ENCODE measurements at regions not wholly inside any gene's neighbourhood (a gene's known extent, or its start where the extent isn't known, plus 50 kb on each side); places are given as distances from the start of the nearest gene placed in this dataset.

GRCh38 chr5:120994112-120994511, 530.0 kb downstream of the PRR16 start:
- DNase-seq (ENCODE audit: low read depth), result no peak
- H3K4me3 ChIP-seq (ENCODE audit: control insufficient read depth, low read depth, low read length), result no peak overlapping the region
- TF ChIP-seq, protein P1, sequence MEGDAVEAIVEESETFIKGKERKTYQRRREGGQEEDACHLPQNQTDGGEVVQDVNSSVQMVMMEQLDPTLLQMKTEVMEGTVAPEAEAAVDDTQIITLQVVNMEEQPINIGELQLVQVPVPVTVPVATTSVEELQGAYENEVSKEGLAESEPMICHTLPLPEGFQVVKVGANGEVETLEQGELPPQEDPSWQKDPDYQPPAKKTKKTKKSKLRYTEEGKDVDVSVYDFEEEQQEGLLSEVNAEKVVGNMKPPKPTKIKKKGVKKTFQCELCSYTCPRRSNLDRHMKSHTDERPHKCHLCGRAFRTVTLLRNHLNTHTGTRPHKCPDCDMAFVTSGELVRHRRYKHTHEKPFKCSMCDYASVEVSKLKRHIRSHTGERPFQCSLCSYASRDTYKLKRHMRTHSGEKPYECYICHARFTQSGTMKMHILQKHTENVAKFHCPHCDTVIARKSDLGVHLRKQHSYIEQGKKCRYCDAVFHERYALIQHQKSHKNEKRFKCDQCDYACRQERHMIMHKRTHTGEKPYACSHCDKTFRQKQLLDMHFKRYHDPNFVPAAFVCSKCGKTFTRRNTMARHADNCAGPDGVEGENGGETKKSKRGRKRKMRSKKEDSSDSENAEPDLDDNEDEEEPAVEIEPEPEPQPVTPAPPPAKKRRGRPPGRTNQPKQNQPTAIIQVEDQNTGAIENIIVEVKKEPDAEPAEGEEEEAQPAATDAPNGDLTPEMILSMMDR (IDR thresholded peaks at IDR 0.05; ENCODE audit: control insufficient read depth, insufficient read depth, low read depth, low read length, missing control alignments), result no peak

GRCh38 chr5:120999550-120999949, 535.5 kb downstream of the PRR16 start:
- no peak for DNase-seq (ENCODE audit: low read depth)
- TF ChIP-seq, protein P1 (IDR thresholded peaks at IDR 0.05; ENCODE audit: control insufficient read depth, insufficient read depth, low read depth, low read length, missing control alignments), result no peak

GRCh38 chr5:121006217-121006616, 542.1 kb downstream of the PRR16 start:
- TF ChIP-seq, protein P1 (IDR thresholded peaks at IDR 0.05; ENCODE audit: control insufficient read depth, insufficient read depth, low read depth, low read length, missing control alignments), result no peak
- no peak overlapping the region for H3K4me3 ChIP-seq (ENCODE audit: control insufficient read depth, low read depth, low read length)
- no peak for DNase-seq (ENCODE audit: low read depth)

More at GRCh38 chr5:120999550-120999949, 535.5 kb downstream of the PRR16 start:
- no peak overlapping the region for H3K4me3 ChIP-seq (ENCODE audit: control insufficient read depth, low read depth, low read length)

DNA sequence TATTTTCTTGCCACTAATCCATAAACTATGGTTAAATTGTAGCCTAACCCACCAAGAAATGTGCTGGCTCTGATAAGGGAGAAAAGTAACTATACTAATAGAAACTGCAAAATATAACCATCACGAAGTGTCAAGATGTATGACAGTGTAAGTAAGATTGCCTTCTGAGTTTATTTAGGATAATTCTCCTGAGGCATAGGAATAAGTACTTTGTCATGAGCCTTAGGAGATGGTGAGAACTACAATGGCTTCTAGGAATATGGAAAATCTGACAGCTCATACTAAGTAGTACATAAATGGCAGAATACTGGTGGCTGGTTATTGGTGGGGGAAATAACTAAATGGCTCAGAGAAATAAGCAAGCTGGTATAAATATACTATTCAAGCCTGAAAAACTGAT, 543.9 kb downstream of the PRR16 start:
- TF ChIP-seq, protein P1 (IDR thresholded peaks at IDR 0.05; ENCODE audit: control insufficient read depth, insufficient read depth, low read depth, low read length, missing control alignments), result no peak
- DNase-seq (ENCODE audit: low read depth), result no peak

GRCh38 chr5:121009058-121009457, 545.0 kb downstream of the PRR16 start:
- no peak for DNase-seq (ENCODE audit: low read depth)
- no peak overlapping the region for H3K4me3 ChIP-seq (ENCODE audit: control insufficient read depth, low read depth, low read length)
- TF ChIP-seq, protein P1 (IDR thresholded peaks at IDR 0.05; ENCODE audit: control insufficient read depth, insufficient read depth, low read depth, low read length, missing control alignments), result no peak

More for the DNA sequence above, 543.9 kb downstream of the PRR16 start:
- H3K4me3 ChIP-seq (ENCODE audit: control insufficient read depth, low read depth, low read length), result no peak overlapping the region

GRCh38 chr5:121018004-121018403, 553.9 kb downstream of the PRR16 start:
- DNase-seq (ENCODE audit: low read depth), result no peak
- TF ChIP-seq, protein P1 (IDR thresholded peaks at IDR 0.05; ENCODE audit: control insufficient read depth, insufficient read depth, low read depth, low read length, missing control alignments), result no peak
- no peak overlapping the region for H3K4me3 ChIP-seq (ENCODE audit: control insufficient read depth, low read depth, low read length)

- no peak overlapping the region for H3K4me3 ChIP-seq (ENCODE audit: control insufficient read depth, low read depth, low read length)
- TF ChIP-seq, protein P1 (IDR thresholded peaks at IDR 0.05; ENCODE audit: control insufficient read depth, insufficient read depth, low read depth, low read length, missing control alignments), result no peak
- no peak for DNase-seq (ENCODE audit: low read depth)
Observed at GRCh38 chr5:121019106-121019505, 555.0 kb downstream of the PRR16 start.

Data from AG09309 (cell line).